Left ventricle myocardium superior (tissue), 1 donor: ENCODE measurements at regions not wholly inside any gene's neighbourhood (a gene's known extent, or its start where the extent isn't known, plus 50 kb on each side); places are given as distances from the start of the nearest gene placed in this dataset.

Experiments
- ATAC-seq: fragments of 200-7000 bp; cut with Tn5 transposase; one replicate; pipeline ENCODE4 v1.9.1; 2020; ENCODE audit warnings: mild to moderate bottlenecking, moderate library complexity
- DNase-seq: peaks from one replicate; pipeline ENCODE4 v3.0.0-alpha.2; 2020
- intact Hi-C: fragments of 100-400 bp; cut with micrococcal nuclease; formaldehyde crosslinking; loops from one replicate; pipeline ENCODE4 v1.11.0; 2022
- donor health status: DM: no; HTN: yes; CAD: no; lungs with severe emphysema.

- no peak for DNase-seq
- ATAC-seq = no peak
- intact Hi-C loops = no loop called here
Measured at GRCh38 chr6:155974359-155974758, 518.7 kb upstream of the NOX3 start.

DNA sequence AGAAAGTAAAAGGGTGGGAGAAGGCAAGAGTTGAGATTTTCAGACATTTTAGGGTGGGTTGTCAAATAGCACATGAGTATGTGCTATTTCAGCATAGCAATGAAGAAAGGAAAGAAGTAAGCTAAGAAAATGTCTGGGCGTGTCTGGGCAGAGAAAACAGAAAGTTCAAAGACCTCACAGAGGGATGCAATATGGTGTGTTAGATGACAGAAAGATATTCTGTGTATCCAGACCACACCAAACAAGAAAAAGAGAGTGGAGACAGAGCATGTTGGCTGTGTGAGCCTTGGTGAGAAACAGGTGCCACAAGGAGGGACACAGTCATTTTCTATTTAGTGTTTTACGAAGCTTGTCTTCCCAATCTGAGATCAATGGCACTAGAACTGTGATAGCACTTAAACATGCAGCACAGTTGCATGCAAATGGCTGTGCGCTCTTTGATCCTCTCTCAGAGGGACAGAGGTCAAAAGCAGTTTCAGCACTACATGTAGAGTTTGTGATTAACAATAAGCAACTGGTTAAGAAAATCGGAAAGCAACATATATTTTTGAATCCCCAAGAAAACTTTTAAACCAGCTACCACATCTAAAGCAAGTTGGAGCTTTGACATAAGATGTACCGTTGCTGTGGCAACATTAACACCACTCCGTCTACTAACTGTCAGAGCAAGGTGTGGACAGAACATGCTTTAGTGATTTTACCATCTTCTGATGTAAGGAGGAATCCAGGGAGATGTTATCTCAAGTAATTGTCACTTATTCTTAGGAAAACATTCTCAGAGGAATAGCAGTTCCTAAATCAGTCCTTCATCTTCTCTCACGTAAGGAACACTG is 515.5 kb upstream of the NOX3 start:
- intact Hi-C loops = no loop called here
- ATAC-seq (no peak), DNase-seq (no peak)

- ATAC-seq (no peak), DNase-seq (no peak)
- intact Hi-C loops = no loop called here
Measured at GRCh38 chr6:155970472-155970871, 514.8 kb upstream of the NOX3 start.

DNA sequence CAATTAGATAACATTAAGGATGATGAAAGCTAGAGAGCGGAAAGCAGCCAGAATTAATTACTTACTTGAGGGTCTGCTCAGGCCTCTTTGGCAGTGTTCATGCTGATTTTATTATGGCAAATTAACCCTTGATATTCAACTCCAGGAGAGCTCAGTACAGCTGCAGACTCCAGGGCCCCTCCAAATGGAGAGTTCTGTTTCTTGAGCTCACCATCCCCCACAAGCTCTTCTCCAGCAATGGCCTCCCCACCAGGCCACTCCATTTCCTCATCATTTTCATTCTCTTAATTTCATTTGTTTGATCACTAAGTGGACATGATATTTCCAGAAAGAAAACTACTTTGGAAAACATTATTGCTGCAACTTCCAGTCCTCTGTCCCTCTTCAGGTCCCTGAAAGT is 513.3 kb upstream of the NOX3 start:
- DNase-seq (no peak), ATAC-seq (no peak)
- intact Hi-C loops = no loop called here

GRCh38 chr6:155967322-155967721 is 511.7 kb upstream of the NOX3 start:
- DNase-seq (no peak), ATAC-seq (no peak)
- intact Hi-C loops = no loop called here

- no peak for ATAC-seq
- intact Hi-C loops = no loop called here
- no peak for DNase-seq
Measured at GRCh38 chr6:155964544-155964943, 508.9 kb upstream of the NOX3 start.

GRCh38 chr6:155962276-155962675 is 506.6 kb upstream of the NOX3 start:
- DNase-seq (no peak), ATAC-seq (no peak)
- intact Hi-C loops = no loop called here

DNA sequence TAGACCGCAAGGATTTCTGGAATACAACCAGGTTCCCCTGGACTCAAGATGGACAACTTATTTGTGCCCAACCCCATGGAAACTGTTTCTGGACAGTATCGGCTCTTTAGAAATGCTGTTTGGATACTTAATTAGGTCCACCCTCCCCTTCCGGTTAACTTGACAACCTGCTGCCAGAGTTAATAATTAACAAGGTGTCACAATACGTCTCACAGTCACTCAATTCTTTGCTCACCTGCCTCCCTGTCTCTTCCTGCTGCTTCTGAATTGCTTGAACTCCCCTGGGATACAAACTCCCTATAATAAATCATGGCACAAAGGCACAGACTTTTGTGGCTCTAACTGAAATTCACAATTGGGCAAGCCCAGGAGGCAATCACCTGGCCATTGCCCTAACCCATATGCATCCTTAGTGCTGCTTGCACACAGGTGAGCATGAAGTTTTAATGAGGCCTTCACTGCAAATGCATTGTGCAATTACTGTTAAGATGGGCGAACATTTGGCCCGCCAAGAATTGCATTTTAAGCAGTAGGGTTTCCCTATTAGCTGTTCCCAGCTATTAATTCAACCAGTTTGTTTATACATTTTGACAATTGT is 504.4 kb upstream of the NOX3 start:
- intact Hi-C loops = no loop called here
- ATAC-seq (no peak), DNase-seq (no peak)

GRCh38 chr6:155958550-155958949 is 502.9 kb upstream of the NOX3 start:
- intact Hi-C loops = no loop called here
- ATAC-seq = no peak
- DNase-seq = no peak

DNA sequence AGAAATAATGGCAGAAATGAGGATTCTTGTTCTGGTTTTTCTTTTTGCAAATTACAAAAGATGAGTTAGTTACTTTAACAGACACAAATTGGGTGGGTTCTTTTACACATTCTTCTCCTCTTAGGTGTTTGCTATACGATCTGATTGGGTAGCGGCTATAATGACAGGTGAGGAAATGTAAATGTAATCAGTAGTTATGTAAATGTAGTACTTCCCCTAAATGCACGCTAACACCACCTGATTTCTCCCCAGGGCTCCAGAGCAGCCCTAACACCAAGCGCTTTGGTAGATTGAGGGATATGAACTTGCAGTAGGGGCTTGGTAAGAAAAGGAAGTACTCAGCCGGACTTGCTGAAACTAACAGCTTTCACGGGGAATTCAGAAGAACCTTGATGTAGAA is 499.4 kb upstream of the NOX3 start:
- DNase-seq (no peak), ATAC-seq (no peak)
- intact Hi-C loops = no loop called here

- intact Hi-C loops = no loop called here
- no peak for DNase-seq
- ATAC-seq = no peak
Measured at GRCh38 chr6:155954149-155954548, 498.5 kb upstream of the NOX3 start.

DNA sequence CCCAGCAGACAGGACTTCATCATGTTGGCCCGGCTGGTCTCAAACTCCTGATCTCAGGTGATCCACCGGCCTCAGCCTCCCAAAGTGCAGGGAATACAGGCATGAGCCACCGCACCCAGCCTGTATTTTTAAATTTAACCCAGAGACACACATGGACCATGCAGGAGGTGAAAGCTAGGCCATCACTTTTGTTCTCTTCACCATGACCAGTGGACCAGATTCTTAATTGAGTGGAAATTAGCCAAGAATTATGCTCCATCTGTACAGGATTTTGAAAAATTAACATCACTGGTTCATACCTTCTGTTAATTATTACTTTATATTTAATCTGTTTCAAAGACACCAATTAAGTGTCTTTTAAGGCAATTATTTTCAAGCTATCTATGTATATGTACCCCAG is 493.6 kb upstream of the NOX3 start:
- ATAC-seq (no peak), DNase-seq (no peak)
- intact Hi-C loops = no loop called here

GRCh38 chr6:155946860-155947259 is 491.2 kb upstream of the NOX3 start:
- no peak for ATAC-seq
- intact Hi-C loops = no loop called here
- DNase-seq = no peak

GRCh38 chr6:155943635-155944034 is 488.0 kb upstream of the NOX3 start:
- DNase-seq = no peak
- intact Hi-C loops = no loop called here
- no peak for ATAC-seq

DNA sequence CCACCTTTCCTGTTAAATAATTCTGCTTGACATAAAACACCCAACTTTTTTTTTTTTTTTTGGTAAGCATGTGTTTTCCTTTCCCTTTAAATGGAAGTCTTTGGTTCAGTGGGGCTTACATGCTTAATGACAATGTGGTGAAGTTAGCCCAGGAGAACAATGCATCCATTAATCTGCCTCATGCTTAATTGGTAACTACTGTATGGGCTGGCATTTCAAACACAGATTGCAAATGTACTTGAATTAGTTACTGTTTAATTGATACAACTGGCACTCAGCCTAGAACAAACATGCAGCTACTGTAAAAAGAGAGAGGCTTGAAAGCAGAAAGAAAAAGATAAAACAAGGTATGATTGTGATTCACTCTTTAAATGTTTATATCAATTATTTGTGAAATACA is 483.6 kb upstream of the NOX3 start:
- no peak for ATAC-seq
- intact Hi-C loops = no loop called here
- no peak for DNase-seq

DNA sequence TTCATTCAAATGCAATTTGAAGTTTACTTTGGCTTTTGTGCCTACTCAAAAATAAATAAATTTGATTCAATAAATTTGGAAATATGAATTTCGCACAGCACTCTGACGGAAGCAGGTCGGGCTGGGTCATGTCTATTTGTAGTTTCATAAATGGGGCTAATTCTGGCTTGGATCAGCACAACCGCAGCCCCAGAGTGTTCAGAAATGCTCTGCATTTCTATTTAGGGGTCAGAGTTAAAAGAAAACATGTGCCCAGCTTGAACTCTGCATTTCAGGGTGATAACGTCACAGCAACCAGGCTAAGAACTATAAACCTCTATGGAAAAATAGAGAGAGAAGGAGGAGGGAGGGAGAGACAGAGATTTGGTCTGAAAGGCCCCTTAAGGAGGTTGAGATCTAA is 480.9 kb upstream of the NOX3 start:
- no peak for DNase-seq
- ATAC-seq = no peak

DNA sequence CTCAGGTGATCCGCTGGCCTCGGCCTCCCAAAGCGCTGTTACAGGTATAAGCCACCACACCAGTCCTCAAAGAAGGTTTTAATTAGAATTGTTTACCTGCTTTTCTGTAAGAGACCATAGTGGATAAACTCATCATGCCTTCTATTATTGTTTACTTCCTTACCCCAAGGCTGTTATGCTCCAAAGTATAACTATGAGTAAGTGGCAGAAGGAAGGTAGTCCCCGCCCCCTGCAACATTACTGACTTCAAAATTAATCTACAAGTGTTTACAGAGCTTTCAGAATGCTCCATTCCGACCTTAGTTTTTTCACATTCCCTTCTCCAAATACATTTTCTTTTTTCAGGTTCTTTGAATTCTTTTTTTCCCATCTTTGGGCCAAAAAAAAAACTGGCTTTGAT is 480.5 kb upstream of the NOX3 start:
- DNase-seq (no peak), ATAC-seq (no peak)
- intact Hi-C loops = no loop called here

More for the DNA sequence above, 480.9 kb upstream of the NOX3 start:
- intact Hi-C loops = no loop called here

- ATAC-seq = no peak
- intact Hi-C loops = no loop called here
- DNase-seq = no peak
Measured at GRCh38 chr6:155916846-155917624, 461.4 kb upstream of the NOX3 start.

GRCh38 chr6:155915651-155916050 is 460.0 kb upstream of the NOX3 start:
- intact Hi-C loops = no loop called here
- no peak for DNase-seq
- ATAC-seq = no peak

- no peak for ATAC-seq
- no peak for DNase-seq
- intact Hi-C loops = no loop called here
Measured at GRCh38 chr6:155913816-155914215, 458.2 kb upstream of the NOX3 start.
